ENCODE measurements at regions not wholly inside any gene's neighbourhood (a gene's known extent, or its start where the extent isn't known, plus 50 kb on each side); places are given as distances from the start of the nearest gene placed in this dataset.

GRCh38 chr13:74867460-74867859 lies 614.5 kb downstream of the TBC1D4 start:
- TF ChIP-seq CTCF (optimal IDR thresholded peaks at IDR 0.05 in 1 of 3, IDR thresholded peaks at IDR 0.05 in 1 of 3, conservative IDR thresholded peaks at IDR 0.05 in 1 of 3; ENCODE audit: extremely low read depth in 1 of 3, insufficient read depth in 2 of 3, low read length in 3 of 3) (no peak), EZH2 (IDR thresholded peaks at IDR 0.05; ENCODE audit: low read length) (no peak)
